ENCODE measurements at regions not wholly inside any gene's neighbourhood (a gene's known extent, or its start where the extent isn't known, plus 50 kb on each side); places are given as distances from the start of the nearest gene placed in this dataset.

DNA sequence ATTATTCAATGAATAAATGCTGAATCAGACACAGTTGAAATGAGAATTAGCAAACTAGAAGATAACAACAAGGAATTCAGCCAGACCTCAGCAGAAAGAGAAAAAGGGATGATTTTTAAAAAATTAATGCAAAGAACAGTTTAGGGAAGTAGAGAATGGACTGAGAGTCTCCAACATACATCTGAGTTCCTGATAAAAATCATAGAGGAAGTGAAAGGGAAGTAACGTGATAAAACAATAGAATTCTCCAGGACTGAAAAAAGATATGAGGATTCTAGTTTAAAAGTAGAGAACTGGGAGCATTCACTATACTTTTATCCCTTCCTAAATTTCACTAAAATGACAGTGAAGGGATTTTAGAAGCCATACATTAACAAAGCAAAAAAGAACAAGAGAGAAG lies 592.0 kb downstream of the SOX6 start:
- in situ Hi-C loops (cut with MboI): no loop called here

More for the DNA sequence above, 592.0 kb downstream of the SOX6 start:
- no peak for DNase-seq (ENCODE audit: extremely low read depth in 1 of 4, low spot score in 3 of 4)
- FAIRE-seq: no peak
- no peaks in the 10 kb centered on the region for H3K4me1 ChIP-seq (replicated peaks in 1 of 2; ENCODE audit: control insufficient read depth in 2 of 2, insufficient read depth in 2 of 2, low read length in 2 of 2)
- BruUV-seq (replicated peaks): no TSS peak
- H4K20me1 ChIP-seq (replicated peaks; ENCODE audit: control insufficient read depth, insufficient read depth, low read length): no peaks in the 10 kb centered on the region
- intact Hi-C loops (cut with micrococcal nuclease): loop anchor here (5.0 kb wide), 1 partner anchor 853 kb away; no protein-coding TSS in a partner anchor
- H3K9me1 ChIP-seq (ENCODE audit: control insufficient read depth, insufficient read depth, low read length): no peaks in the 10 kb centered on the region
- POLR2A ChIA-PET: no interaction called here
- no peak for ATAC-seq
- no peaks in the 10 kb centered on the region for H3K36me3 ChIP-seq (ENCODE audit: control insufficient read depth, insufficient read depth, low read length)
- no peak overlapping the region for H3K27ac ChIP-seq (ENCODE audit: extremely low read depth, low read depth, low read length)
- H3K9me3 ChIP-seq (replicated peaks; ENCODE audit: control insufficient read depth, insufficient read depth, low read depth, low read length): no peaks in the 10 kb centered on the region
- H3K79me2 ChIP-seq (ENCODE audit: control insufficient read depth, insufficient read depth, low read length): no peaks in the 10 kb centered on the region
- H2AFZ ChIP-seq (ENCODE audit: low read depth, low read length): no peak overlapping the region
- H3K9ac ChIP-seq (ENCODE audit: insufficient read depth in 1 of 2, low read depth in 2 of 2, low read length in 2 of 2): no peak overlapping the region
- WGBS (ENCODE audit: insufficient coverage, low coverage, missing lambda C conversion rate): 0% methylated on average over 1 of the region's 1 CpG
- no peak for TF ChIP-seq DLX4 (CRISPR knock-in tag; IDR thresholded peaks at IDR 0.05)
- TF ChIP-seq NFIC (IDR thresholded peaks at IDR 0.05): no peak
- no peak for TF ChIP-seq PCBP1 (IDR thresholded peaks at IDR 0.05; ENCODE audit: low read depth, low read length, poor library complexity, severe bottlenecking)
- no peak for TF ChIP-seq NFE2 (IDR thresholded peaks at IDR 0.05; ENCODE audit: low read depth)
- TF ChIP-seq BACH1 (tag; IDR thresholded peaks at IDR 0.05): no peak
- no peak for TF ChIP-seq RFX1 (IDR thresholded peaks at IDR 0.05)
- no peak for TF ChIP-seq BRD9 (IDR thresholded peaks at IDR 0.05; ENCODE audit: low read depth, partially characterized antibody)
- no peak for TF ChIP-seq CHCHD3 (CRISPR knock-in tag; IDR thresholded peaks at IDR 0.05)
- no peak for TF ChIP-seq TBL1XR1 (IDR thresholded peaks at IDR 0.05; ENCODE audit: low read length in 2 of 2)
- TF ChIP-seq ZNF785 (CRISPR knock-in tag; IDR thresholded peaks at IDR 0.05): no peak
- TF ChIP-seq GTF2F1 (IDR thresholded peaks at IDR 0.05; ENCODE audit: low read depth, low read length): no peak
- no peak for TF ChIP-seq ZNF253 (CRISPR knock-in tag; conservative IDR thresholded peaks at IDR 0.05)
- no peak for TF ChIP-seq HMG20A (CRISPR knock-in tag; conservative IDR thresholded peaks at IDR 0.05)
- no peak for TF ChIP-seq ETV1 (tag; conservative IDR thresholded peaks at IDR 0.05; ENCODE audit: low read depth)
- TF ChIP-seq MCM2 (IDR thresholded peaks at IDR 0.05; ENCODE audit: low read depth): no peak
- no peak for TF ChIP-seq HMG20B (CRISPR knock-in tag; IDR thresholded peaks at IDR 0.05)
- no peak for TF ChIP-seq ZNF76 (CRISPR knock-in tag; IDR thresholded peaks at IDR 0.05; ENCODE audit: borderline replicate concordance)
- CTCF ChIA-PET (ENCODE audit: low intra/inter-chr PET ratio): no interaction called here
- H3K4me2 ChIP-seq (ENCODE audit: insufficient read depth, low read length): no peak overlapping the region
- H3K4me3 ChIP-seq: no peak overlapping the region
- no peaks in the 10 kb centered on the region; a peak in 2 of 5 replicates for H3K27me3 ChIP-seq (ENCODE audit: control insufficient read depth in 2 of 2, insufficient read depth in 2 of 2, low read length in 2 of 2)
